Stimulated activated effector memory CD8-positive, alpha-beta T cell treated with anti-CD3 and anti-CD28 coated beads, Interleukin-12 subunit alpha, Interleukin-12 subunit beta, amount 100 ng/mL, for 72 hours (primary cell): ENCODE measurements at regions not wholly inside any gene's neighbourhood (a gene's known extent, or its start where the extent isn't known, plus 50 kb on each side); places are given as distances from the start of the nearest gene placed in this dataset.

ENCODE experiments used
- ATAC-seq: fragments of 150-1000 bp; cut with Tn5 transposase; 2 replicates; pipeline ENCODE4 v1.10.0; 2021
- DNase-seq, 2 donors: peaks; one replicate each; pipeline ENCODE4 v3.0.0; 2021 to 2022; ENCODE audit warnings: low spot score in 2 of 2
- H3K27ac Mint-ChIP-seq: one replicate; pipeline ENCODE4 v1.8.0; 2022; ENCODE audit warnings: mild to moderate bottlenecking, mixed read lengths
- H3K36me3 Mint-ChIP-seq: one replicate; pipeline ENCODE4 v1.8.0; 2022; ENCODE audit warnings: mild to moderate bottlenecking, mixed read lengths
- H3K4me1 Mint-ChIP-seq: one replicate; pipeline ENCODE4 v1.8.0; 2022; ENCODE audit warnings: mixed read lengths
- H3K4me3 Mint-ChIP-seq: one replicate; pipeline ENCODE4 v1.8.0; 2022; ENCODE audit warnings: mild to moderate bottlenecking, mixed read lengths
- H3K9me3 Mint-ChIP-seq: one replicate; pipeline ENCODE4 v1.8.0; 2022; ENCODE audit warnings: mixed read lengths

DNA sequence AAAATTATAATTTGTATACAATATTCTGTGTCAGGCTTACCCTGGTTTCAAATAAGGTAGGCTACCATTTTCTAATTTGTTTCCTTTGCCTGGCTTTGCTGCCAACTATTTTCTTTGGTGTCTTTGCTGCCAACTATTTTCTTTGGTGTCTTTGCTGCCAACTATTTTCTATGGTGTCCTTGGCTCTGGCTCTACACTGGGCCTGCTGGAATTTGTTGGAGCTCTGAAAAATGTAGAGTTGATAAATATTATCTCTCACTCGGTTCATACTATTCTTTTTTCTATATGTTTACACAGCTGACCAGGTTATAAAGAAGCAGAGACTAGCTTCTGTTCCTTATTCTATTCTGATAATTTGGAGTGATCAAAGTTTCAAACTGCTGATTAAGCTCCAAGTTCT is 768.0 kb upstream of the PHF14 start:
- DNase-seq (no peak), ATAC-seq (no peak)
- no peak overlapping the region for H3K4me3 Mint-ChIP-seq
- no peaks in the 10 kb centered on the region for H3K4me1 Mint-ChIP-seq
- no peaks in the 10 kb centered on the region for H3K36me3 Mint-ChIP-seq
- H3K9me3 Mint-ChIP-seq, result peaks cover 14% of the 10 kb centered on the region
- no peak overlapping the region for H3K27ac Mint-ChIP-seq

DNA sequence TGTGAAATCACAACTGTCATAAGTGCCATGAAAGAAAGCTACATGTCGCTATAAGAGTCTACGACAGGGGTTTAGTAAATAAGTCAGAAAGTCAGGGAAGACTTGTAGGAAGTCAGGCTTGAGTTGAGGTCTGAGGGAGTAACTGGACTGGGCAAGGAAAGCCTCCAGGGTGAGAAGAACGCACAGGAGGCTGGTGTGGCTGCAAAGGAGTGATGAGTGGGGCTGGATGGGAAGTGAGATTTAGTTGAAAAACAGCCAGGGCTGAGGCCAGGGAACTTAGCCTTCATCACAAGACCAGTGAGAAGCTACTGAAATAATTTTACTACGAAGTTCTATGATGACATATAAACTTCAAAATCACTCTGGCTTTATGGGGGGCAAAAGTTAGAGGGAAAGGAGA is 763.7 kb upstream of the PHF14 start:
- DNase-seq, result no peak
- Mint-ChIP-seq H3K4me3 (no peak overlapping the region), H3K36me3 (no peaks in the 10 kb centered on the region), H3K9me3 (peaks cover 8% of the 10 kb centered on the region), H3K27ac (no peak overlapping the region), H3K4me1 (no peaks in the 10 kb centered on the region)
- ATAC-seq, result no peak

GRCh38 chr7:10211016-10211415 is 762.7 kb upstream of the PHF14 start:
- peaks cover 7% of the 10 kb centered on the region for H3K9me3 Mint-ChIP-seq
- no peaks in the 10 kb centered on the region for H3K4me1 Mint-ChIP-seq
- ATAC-seq (no peak), DNase-seq (no peak)
- H3K4me3 Mint-ChIP-seq, result no peak overlapping the region
- H3K36me3 Mint-ChIP-seq, result no peaks in the 10 kb centered on the region
- H3K27ac Mint-ChIP-seq, result no peak overlapping the region

GRCh38 chr7:10211861-10212260 is 761.8 kb upstream of the PHF14 start:
- Mint-ChIP-seq H3K4me3 (no peak overlapping the region), H3K4me1 (no peaks in the 10 kb centered on the region), H3K36me3 (no peaks in the 10 kb centered on the region), H3K9me3 (peaks cover 7% of the 10 kb centered on the region), H3K27ac (no peak overlapping the region)
- ATAC-seq (no peak), DNase-seq (no peak)

DNA sequence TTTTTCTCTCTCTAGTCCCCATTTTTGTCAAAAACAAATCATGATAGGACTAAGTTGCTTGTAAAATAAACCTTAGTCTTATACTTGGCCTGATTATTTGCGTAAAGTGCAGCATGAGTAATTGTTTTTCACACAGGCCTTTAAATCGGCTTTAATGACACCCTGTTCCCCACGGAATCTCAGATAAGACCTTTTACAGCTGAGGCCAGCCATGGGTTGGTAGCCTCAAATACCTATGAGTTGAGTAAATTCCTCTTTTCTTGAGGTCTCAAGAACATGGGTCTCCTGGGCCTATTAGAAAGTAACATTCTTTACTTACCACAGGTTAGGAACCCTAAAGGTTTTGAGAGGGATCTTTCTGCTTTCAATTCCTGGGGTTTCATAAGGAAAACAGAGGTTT is 761.0 kb upstream of the PHF14 start:
- Mint-ChIP-seq H3K27ac (no peak overlapping the region), H3K4me3 (no peak overlapping the region), H3K9me3 (peaks cover 7% of the 10 kb centered on the region), H3K36me3 (no peaks in the 10 kb centered on the region), H3K4me1 (no peaks in the 10 kb centered on the region)
- ATAC-seq (no peak), DNase-seq (no peak)

GRCh38 chr7:10216462-10216861 is 757.2 kb upstream of the PHF14 start:
- ATAC-seq (no peak), DNase-seq (no peak)
- no peaks in the 10 kb centered on the region for H3K4me1 Mint-ChIP-seq
- no peak overlapping the region for H3K27ac Mint-ChIP-seq
- H3K4me3 Mint-ChIP-seq, result no peak overlapping the region
- peaks cover 2% of the 10 kb centered on the region for H3K9me3 Mint-ChIP-seq
- no peaks in the 10 kb centered on the region for H3K36me3 Mint-ChIP-seq

DNA sequence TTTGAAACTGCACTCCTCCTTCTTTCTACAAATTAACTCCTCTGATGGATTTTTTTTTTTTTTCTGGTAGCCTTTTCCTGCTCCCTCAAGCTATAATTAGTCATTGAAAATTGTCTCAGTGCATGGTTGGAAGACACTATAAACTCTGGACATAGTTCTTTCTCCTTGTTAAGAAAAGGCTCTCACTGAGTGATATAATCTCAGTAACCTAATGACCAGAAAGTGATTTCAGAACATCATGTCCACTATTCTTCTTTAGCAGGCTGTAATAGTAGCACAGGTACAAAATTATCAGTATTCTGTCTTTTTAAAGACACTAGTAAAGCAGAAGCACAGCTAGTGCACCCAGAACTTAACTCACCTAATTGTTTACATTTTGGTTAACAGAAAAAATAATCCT is 752.6 kb upstream of the PHF14 start:
- peaks cover 5% of the 10 kb centered on the region for H3K9me3 Mint-ChIP-seq
- no peak overlapping the region for H3K27ac Mint-ChIP-seq
- no peak for ATAC-seq
- H3K4me1 Mint-ChIP-seq, result no peaks in the 10 kb centered on the region
- no peak for DNase-seq
- H3K4me3 Mint-ChIP-seq, result no peak overlapping the region
- H3K36me3 Mint-ChIP-seq, result no peaks in the 10 kb centered on the region

- ATAC-seq, result no peak
- peaks cover 12% of the 10 kb centered on the region for H3K9me3 Mint-ChIP-seq
- H3K27ac Mint-ChIP-seq, result no peak overlapping the region
- H3K4me1 Mint-ChIP-seq, result no peaks in the 10 kb centered on the region
- H3K4me3 Mint-ChIP-seq, result no peak overlapping the region
- H3K36me3 Mint-ChIP-seq, result no peaks in the 10 kb centered on the region
- no peak for DNase-seq
Measured at GRCh38 chr7:10222976-10223375, 750.7 kb upstream of the PHF14 start.

DNA sequence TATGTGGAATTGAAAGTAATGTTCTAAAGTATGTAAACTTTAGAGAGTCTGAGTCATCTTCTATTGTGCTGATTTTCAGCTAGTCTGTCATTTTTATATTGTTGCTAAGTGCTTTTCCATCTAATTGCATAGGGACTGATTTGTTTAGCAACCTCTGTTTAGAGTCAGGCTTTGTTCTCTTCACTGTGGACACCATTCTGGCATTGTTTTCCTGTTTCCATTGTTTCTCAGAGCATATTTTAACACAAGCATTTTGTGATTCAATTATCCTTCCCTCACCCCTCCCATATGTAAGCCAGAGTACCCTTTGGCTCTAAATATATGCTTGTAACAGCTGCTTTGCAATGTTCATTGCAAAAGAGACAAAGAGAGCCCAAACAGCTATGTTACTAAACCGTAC is 748.4 kb upstream of the PHF14 start:
- no peaks in the 10 kb centered on the region for H3K36me3 Mint-ChIP-seq
- H3K4me3 Mint-ChIP-seq, result no peak overlapping the region
- no peak for ATAC-seq
- H3K4me1 Mint-ChIP-seq, result no peaks in the 10 kb centered on the region
- no peak overlapping the region for H3K27ac Mint-ChIP-seq
- no peak for DNase-seq
- peaks cover 14% of the 10 kb centered on the region for H3K9me3 Mint-ChIP-seq

- Mint-ChIP-seq H3K27ac (no peak overlapping the region), H3K36me3 (no peaks in the 10 kb centered on the region), H3K4me1 (no peaks in the 10 kb centered on the region), H3K9me3 (peaks cover 7% of the 10 kb centered on the region), H3K4me3 (no peak overlapping the region)
- DNase-seq (no peak), ATAC-seq (no peak)
Measured at GRCh38 chr7:10237306-10237705, 736.4 kb upstream of the PHF14 start.

GRCh38 chr7:10238641-10239040 is 735.0 kb upstream of the PHF14 start:
- ATAC-seq (no peak), DNase-seq (no peak)
- no peaks in the 10 kb centered on the region for H3K4me1 Mint-ChIP-seq
- peaks cover 7% of the 10 kb centered on the region for H3K9me3 Mint-ChIP-seq
- no peak overlapping the region for H3K4me3 Mint-ChIP-seq
- H3K27ac Mint-ChIP-seq, result no peak overlapping the region
- H3K36me3 Mint-ChIP-seq, result no peaks in the 10 kb centered on the region

- H3K4me3 Mint-ChIP-seq, result no peak overlapping the region
- DNase-seq (no peak), ATAC-seq (no peak)
- peaks cover 7% of the 10 kb centered on the region for H3K9me3 Mint-ChIP-seq
- no peak overlapping the region for H3K27ac Mint-ChIP-seq
- H3K36me3 Mint-ChIP-seq, result no peaks in the 10 kb centered on the region
- H3K4me1 Mint-ChIP-seq, result no peaks in the 10 kb centered on the region
Measured at GRCh38 chr7:10239695-10240345, 733.9 kb upstream of the PHF14 start.

- ATAC-seq (no peak), DNase-seq (no peak)
- no peak overlapping the region for H3K4me3 Mint-ChIP-seq
- peaks cover 10% of the 10 kb centered on the region for H3K9me3 Mint-ChIP-seq
- H3K27ac Mint-ChIP-seq, result no peak overlapping the region
- no peaks in the 10 kb centered on the region for H3K36me3 Mint-ChIP-seq
- H3K4me1 Mint-ChIP-seq, result no peaks in the 10 kb centered on the region
Measured at GRCh38 chr7:10245406-10245805, 728.3 kb upstream of the PHF14 start.

- peaks cover 7% of the 10 kb centered on the region for H3K9me3 Mint-ChIP-seq
- no peak for DNase-seq
- H3K27ac Mint-ChIP-seq, result no peak overlapping the region
- no peak for ATAC-seq
- H3K4me3 Mint-ChIP-seq, result no peak overlapping the region
- H3K4me1 Mint-ChIP-seq, result no peaks in the 10 kb centered on the region
- no peaks in the 10 kb centered on the region for H3K36me3 Mint-ChIP-seq
Measured at GRCh38 chr7:10257438-10257837, 716.2 kb upstream of the PHF14 start.

DNA sequence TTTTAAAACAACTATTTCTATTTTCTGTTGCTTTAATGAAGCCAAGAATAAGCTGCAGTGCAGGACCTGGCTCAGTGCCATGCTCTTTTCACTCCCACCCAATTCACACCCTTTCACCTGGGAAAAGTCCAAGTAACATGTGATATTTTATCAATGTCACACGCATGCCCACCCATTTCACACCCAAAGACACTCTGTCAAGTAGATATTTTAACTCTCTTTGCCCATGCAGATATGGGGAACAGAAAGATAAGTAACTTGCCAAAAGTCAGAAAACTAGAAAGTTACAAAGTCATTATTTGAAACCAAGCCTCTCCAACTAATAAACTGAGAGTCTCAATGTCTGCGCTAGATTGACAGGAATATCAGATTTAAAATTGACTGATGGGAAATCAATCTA is 706.7 kb upstream of the PHF14 start:
- Mint-ChIP-seq H3K27ac (no peak overlapping the region), H3K4me1 (no peaks in the 10 kb centered on the region), H3K36me3 (no peaks in the 10 kb centered on the region), H3K9me3 (peaks cover 13% of the 10 kb centered on the region), H3K4me3 (no peak overlapping the region)
- ATAC-seq (no peak), DNase-seq (no peak)

- Mint-ChIP-seq H3K4me3 (no peak overlapping the region), H3K9me3 (peaks cover 12% of the 10 kb centered on the region)
- DNase-seq, result no peak
Measured at GRCh38 chr7:10268034-10268433, 705.6 kb upstream of the PHF14 start.

GRCh38 chr7:10282909-10283308 is 690.8 kb upstream of the PHF14 start:
- Mint-ChIP-seq H3K9me3 (peaks cover 4% of the 10 kb centered on the region), H3K27ac (no peak overlapping the region)

More at GRCh38 chr7:10268034-10268433, 705.6 kb upstream of the PHF14 start:
- no peak for ATAC-seq
- H3K27ac Mint-ChIP-seq, result no peak overlapping the region
- no peaks in the 10 kb centered on the region for H3K4me1 Mint-ChIP-seq
- no peaks in the 10 kb centered on the region for H3K36me3 Mint-ChIP-seq

More at GRCh38 chr7:10282909-10283308, 690.8 kb upstream of the PHF14 start:
- Mint-ChIP-seq H3K36me3 (no peaks in the 10 kb centered on the region), H3K4me3 (no peak overlapping the region), H3K4me1 (no peaks in the 10 kb centered on the region)
- no peak for ATAC-seq
- DNase-seq, result no peak
